HG03432 (cell line): ENCODE measurements at regions not wholly inside any gene's neighbourhood (a gene's known extent, or its start where the extent isn't known, plus 50 kb on each side); places are given as distances from the start of the nearest gene placed in this dataset.
"Not testable (repeated sequence)": the region's sequence is repeated elsewhere in the genome, so short reads cannot be mapped to it uniquely, and the experiment has no call there.

Experiments
- ATAC-seq: cut with Tn5 transposase; IDR thresholded peaks from one replicate; pipeline ENCODE4 v1.9.1; 2021; ENCODE audit warnings: mild to moderate bottlenecking, moderate library complexity; ENCODE audit not compliant: unreplicated experiment

DNA sequence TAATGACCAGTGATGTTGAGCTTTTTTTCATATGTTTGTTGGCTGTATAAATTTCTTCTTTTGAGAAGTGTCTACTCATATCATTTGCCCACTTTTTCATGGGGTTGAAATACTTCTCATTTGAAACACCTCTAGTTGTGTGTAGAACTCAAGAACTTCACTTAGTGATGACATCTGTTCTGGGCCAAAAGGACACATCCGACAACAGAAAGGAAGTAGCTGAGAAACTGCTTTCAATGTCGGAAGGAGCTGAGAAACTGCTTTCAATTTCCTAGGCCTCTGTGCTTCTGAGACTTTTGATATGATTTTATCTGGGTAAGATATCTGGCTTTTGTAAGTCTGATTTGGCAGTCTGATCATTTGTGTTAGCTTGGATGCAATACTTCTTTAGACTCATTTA, 635.3 kb downstream of the TMTC2 start:
- no peak for ATAC-seq

- ATAC-seq = no peak
Observed at GRCh38 chr12:83320350-83320749, 633.6 kb downstream of the TMTC2 start.

DNA sequence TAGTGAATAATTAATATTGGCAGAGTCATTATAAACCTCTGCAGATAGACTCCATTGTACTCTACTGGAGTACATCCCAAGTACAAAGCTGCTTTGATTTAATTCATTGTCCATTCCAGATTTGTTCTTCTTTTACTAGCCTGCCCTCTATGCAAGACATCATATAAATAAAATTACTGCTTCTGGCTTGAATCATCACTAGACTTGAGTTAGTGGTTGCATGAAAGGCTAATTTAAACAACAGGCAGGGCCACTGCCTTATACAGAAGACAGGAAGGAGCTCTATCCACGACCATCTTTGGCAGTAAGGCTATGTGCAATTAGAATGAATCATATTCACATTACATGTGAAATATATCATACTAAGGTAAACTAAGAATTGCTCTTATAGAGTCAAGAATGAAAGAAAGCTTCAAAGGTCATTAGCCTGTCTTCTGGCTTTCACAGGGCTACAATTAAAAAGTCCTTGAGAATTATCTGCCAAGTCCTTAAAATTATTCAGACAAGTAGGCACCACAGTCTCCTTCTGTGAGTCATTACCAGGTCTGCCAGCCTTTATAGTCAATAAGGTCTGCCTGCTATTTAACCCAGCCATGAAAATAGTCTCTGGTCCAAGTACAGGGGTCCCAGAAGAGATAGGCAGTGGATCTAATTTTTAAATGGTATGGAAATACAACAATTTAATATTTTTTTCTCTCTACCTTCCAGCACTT, 631.8 kb downstream of the TMTC2 start:
- ATAC-seq = no peak

DNA sequence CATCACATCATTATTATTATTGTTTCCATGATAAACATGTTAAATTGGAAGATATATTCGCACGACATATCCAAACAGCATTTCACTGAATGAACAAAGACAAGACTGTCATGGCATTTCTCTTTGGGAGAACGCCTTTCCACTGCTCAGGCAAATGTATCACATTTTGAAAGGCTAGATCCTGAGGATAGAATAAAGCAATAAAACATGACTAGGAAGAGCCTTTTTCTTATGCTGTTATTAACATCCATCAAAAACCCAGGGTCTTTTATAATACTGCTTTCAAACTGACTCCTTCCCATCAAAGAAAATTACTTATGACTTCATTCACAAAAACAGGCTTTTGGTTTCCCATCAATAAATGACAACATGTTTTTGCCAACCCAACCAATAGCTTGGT, 630.9 kb downstream of the TMTC2 start:
- ATAC-seq = no peak

- no peak for ATAC-seq
Observed at GRCh38 chr12:83313827-83314226, 627.1 kb downstream of the TMTC2 start.

- no peak for ATAC-seq
Observed at GRCh38 chr12:83313322-83313721, 626.6 kb downstream of the TMTC2 start.

DNA sequence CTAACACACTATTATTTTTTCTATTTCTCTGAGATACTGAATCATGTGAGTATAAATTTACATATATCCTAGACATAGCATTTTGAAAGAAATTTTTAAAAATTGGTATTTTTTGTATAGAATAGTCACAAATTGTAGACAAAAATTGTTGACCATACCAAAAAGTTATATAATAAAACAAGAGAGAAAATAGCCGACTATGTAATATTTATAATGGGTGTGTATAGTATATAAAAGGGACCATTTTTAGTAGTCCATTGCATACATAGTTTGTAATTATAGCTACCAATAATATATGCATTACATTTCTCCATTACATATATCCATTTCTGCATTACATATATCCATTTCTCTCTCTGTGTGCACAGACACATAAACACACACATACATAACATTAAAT, 590.2 kb downstream of the TMTC2 start:
- ATAC-seq = no peak

GRCh38 chr12:83271201-83271600, 584.5 kb downstream of the TMTC2 start:
- no peak for ATAC-seq

- ATAC-seq = no peak
Observed at GRCh38 chr12:83265808-83266207, 579.1 kb downstream of the TMTC2 start.

GRCh38 chr12:83261998-83262397, 575.3 kb downstream of the TMTC2 start:
- ATAC-seq = peak; percentile 44

GRCh38 chr12:83260126-83260525, 573.4 kb downstream of the TMTC2 start:
- ATAC-seq = not testable (repeated sequence)

DNA sequence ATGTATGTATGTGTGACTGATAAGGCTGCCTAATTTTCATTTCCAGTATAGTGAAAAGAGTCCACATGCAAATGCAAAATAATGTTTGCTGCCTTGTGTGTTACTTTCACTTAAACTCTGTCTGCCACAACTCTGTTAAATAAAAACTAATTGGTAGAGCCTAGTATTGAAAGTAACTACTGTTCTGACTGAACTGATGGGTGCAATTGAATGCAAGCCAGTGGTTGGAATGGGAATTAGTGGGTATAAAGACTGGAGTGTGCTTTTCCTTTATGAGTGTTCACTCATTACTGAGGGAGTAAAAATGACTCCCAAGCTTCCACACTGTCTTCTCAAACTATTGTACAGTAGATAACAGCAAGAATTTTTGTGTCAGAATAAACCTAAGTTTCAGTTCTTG, 571.0 kb downstream of the TMTC2 start:
- ATAC-seq = no peak

DNA sequence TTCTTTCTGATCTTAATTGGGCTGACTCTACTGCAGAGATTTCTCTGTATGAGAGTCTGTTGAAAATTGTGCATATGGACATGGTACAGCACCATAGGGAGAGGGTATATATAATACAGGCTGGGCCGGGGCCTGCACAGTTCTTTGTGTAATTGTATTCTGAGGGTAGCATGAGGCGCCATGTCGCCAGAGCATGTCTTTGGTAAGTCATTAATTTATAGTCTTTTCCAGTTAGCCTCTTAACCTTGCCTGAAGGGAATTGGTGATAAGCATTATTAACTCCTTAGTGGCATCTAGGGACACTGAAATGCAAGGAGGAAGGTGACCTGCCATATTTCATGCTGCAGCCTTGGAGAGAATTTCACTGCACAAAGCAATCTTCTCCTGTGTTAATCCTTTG, 569.9 kb downstream of the TMTC2 start:
- no peak for ATAC-seq

GRCh38 chr12:83250866-83251265, 564.2 kb downstream of the TMTC2 start:
- ATAC-seq = no peak

GRCh38 chr12:83245156-83245555, 558.5 kb downstream of the TMTC2 start:
- ATAC-seq = peak; percentile 65

DNA sequence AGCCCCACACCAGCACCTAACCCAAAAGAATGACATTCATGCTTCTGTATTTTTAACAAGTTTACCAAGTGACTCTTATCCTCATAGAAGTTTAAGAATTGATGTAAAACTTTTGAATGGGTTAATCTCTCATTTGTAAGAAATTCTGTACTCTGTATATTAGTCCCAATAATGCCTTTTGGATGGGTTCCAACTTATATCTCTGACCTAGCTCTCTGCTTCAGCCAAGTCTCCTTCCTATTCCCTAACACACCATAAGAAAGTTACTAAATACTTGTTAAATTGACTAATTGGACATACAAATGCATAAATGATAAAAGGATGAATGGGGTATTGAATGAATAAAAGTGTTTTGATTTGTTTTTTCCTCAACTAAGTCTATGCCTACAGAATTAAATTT, 557.3 kb downstream of the TMTC2 start:
- no peak for ATAC-seq

DNA sequence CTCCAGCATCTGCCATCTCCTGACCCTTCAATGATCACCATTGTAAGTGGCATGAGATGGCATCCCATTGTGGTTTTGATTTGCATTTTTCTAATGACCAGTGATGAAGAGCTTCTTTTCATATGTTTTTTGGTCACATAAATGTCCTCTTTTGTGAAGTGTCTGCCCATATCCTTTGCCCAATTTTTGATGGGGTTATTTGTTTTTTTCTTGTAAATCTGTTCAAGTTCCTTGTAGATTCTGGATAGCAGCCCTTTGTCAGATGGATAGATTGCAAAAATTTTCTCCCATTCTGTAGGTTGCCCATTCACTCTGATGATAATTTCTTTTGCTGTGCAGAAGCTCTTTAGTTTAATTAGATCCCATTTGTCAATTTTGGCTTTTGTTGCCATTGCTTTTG, 547.3 kb downstream of the TMTC2 start:
- not testable (repeated sequence) for ATAC-seq

- not testable (repeated sequence) for ATAC-seq
Observed at GRCh38 chr12:83226960-83227359, 540.3 kb downstream of the TMTC2 start.

DNA sequence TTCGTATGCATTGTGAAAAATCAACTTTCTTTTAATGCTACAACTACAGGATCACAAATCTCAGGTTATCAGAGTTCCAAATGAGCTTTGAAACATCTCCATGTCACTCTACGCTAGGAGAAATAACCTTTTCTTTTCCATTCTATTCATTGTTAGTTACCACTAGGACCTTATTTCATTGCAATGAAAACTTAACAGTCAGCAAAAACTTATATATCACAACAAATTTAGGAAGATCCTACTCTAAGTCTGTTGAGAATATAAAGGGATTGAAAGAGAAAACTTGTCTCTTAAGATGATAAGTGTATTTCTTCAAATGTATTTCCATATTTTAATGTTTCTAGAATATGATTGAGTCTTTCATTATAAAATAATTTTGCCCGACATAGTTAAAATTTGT, 539.1 kb downstream of the TMTC2 start:
- ATAC-seq = no peak

DNA sequence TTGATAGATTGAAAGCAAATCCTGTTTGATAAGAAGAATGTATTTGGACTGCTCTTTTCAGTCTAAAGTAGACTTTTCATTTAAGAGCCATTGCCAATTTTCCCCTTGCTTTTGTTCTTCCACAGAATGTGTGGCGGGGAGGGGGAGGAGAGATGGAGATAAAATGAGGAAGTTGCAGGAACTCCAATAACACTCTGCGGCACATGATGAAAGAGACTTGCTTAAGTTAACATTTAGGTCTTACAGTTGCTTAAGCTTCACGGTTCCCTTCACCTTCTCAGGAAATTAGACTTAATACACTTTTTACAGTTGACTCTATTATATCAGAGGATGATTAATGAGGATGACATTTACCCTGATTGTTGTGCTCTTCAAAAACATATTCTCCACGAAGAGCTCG, 537.3 kb downstream of the TMTC2 start:
- ATAC-seq = no peak

DNA sequence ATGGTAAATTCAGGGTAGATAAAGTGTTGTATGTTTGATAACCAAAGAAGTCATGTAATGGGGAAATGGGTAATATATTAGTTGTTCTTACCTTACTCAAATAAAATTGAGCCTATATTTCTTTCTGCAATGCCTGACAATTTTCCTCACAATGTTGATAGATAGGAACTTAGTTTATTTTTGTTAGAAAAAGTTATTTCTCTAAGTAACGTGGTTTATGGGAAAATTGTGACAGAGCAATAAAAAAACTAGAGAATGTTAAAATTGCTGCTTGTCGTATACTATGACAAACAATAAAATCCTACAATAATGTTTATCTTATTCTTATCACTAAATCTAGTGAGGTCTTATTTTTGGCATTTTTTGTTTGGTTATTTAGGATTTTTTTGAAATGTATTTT, 534.1 kb downstream of the TMTC2 start:
- no peak for ATAC-seq

DNA sequence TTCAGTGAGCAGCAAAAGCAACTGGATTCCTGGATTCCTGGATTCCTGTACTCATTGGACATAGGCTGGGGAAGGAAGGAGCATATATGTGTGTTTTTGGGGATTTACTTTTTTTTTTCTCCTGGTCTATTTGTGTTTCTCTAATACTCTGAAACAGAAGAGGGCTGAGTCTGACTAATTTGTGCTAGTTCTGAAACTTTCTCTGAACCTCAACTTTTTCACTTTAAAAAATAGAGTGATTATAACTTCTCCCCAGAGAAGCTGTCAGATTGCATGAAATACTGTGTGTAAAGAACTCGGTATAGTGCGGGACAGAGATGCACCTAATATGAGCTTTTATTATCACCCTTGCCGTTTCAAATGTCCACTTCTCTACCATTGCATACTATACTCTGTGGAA, 529.5 kb downstream of the TMTC2 start:
- peak; percentile 63 for ATAC-seq

- no peak for ATAC-seq
Observed at GRCh38 chr12:83214185-83214584, 527.5 kb downstream of the TMTC2 start.
